ENCODE measurements at regions not wholly inside any gene's neighbourhood (a gene's known extent, or its start where the extent isn't known, plus 50 kb on each side); places are given as distances from the start of the nearest gene placed in this dataset.

DNA sequence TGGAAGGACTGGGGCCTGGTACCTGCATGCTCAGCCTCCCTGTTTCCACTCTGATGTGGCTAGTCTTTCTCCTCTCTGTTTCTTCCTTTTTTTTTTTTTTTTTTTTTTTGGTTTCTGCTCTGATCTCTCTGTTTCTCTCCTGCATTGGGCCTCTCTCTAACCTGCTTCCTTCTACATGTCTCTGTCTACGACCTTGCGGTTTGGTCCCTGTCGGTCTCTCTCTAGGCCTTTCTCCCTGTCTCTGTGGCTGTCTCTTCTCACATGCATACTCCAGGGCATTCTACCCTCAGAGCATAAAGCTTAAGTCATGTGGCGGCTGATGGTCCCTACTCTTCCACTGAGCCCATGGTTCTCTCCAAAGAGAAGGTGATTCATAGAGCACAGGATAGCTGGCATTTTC is 1096.6 kb downstream of the BCL11B start:
- H3K4me3 ChIP-seq (ENCODE audit: low read depth, low read length), result no peak overlapping the region
- POLR2A ChIA-PET, result no interaction called here
- CTCF ChIA-PET, result no interaction called here
- DNase-seq (ENCODE audit: low read depth, low spot score), result no peak
- TF ChIP-seq, protein P1, sequence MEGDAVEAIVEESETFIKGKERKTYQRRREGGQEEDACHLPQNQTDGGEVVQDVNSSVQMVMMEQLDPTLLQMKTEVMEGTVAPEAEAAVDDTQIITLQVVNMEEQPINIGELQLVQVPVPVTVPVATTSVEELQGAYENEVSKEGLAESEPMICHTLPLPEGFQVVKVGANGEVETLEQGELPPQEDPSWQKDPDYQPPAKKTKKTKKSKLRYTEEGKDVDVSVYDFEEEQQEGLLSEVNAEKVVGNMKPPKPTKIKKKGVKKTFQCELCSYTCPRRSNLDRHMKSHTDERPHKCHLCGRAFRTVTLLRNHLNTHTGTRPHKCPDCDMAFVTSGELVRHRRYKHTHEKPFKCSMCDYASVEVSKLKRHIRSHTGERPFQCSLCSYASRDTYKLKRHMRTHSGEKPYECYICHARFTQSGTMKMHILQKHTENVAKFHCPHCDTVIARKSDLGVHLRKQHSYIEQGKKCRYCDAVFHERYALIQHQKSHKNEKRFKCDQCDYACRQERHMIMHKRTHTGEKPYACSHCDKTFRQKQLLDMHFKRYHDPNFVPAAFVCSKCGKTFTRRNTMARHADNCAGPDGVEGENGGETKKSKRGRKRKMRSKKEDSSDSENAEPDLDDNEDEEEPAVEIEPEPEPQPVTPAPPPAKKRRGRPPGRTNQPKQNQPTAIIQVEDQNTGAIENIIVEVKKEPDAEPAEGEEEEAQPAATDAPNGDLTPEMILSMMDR (IDR thresholded peaks at IDR 0.05; ENCODE audit: insufficient read depth, low read length, missing control alignments), result no peak

- ChIA-PET CTCF (no interaction called here), POLR2A (no interaction called here)
Observed at GRCh38 chr14:98175881-98176280, 1096.1 kb downstream of the BCL11B start.

GRCh38 chr14:98176892-98177291 is 1095.1 kb downstream of the BCL11B start:
- TF ChIP-seq, protein P1 (IDR thresholded peaks at IDR 0.05; ENCODE audit: insufficient read depth, low read length, missing control alignments), result no peak
- CTCF ChIA-PET, result no interaction called here
- POLR2A ChIA-PET, result no interaction called here
- DNase-seq (ENCODE audit: low read depth, low spot score), result no peak
- no peak overlapping the region for H3K4me3 ChIP-seq (ENCODE audit: low read depth, low read length)

More at GRCh38 chr14:98175881-98176280, 1096.1 kb downstream of the BCL11B start:
- TF ChIP-seq, protein P1 (IDR thresholded peaks at IDR 0.05; ENCODE audit: insufficient read depth, low read length, missing control alignments), result no peak
- DNase-seq (ENCODE audit: low read depth, low spot score), result no peak
- H3K4me3 ChIP-seq (ENCODE audit: low read depth, low read length), result no peak overlapping the region

GRCh38 chr14:98177551-98177950 is 1094.4 kb downstream of the BCL11B start:
- CTCF ChIA-PET, result no interaction called here
- TF ChIP-seq, protein P1 (IDR thresholded peaks at IDR 0.05; ENCODE audit: insufficient read depth, low read length, missing control alignments), result no peak
- H3K4me3 ChIP-seq (ENCODE audit: low read depth, low read length), result no peak overlapping the region
- no peak for DNase-seq (ENCODE audit: low read depth, low spot score)
- POLR2A ChIA-PET, result no interaction called here

DNA sequence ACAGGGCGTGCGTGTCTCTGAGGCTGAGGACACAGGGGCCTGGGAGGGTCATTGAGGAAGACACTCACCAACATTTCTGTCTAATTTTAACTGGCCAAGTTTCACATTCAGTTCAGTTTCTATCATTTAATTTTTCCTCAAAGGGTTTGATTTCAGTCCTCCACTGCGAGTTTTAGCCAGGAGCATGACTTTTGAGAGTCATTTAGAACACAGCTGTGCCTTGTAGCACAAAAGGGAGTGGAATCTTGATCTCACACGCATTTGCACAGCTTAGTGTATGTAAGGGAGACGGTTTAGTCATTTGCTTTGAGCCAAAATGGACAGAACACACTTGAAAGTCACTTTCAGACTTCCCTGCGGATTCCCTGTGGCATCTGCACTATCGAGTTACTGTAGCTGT is 1090.8 kb downstream of the BCL11B start:
- ChIA-PET POLR2A (no interaction called here), CTCF (no interaction called here)
- TF ChIP-seq, protein P1 (IDR thresholded peaks at IDR 0.05; ENCODE audit: insufficient read depth, low read length, missing control alignments), result no peak
- no peak for DNase-seq (ENCODE audit: low read depth, low spot score)
- H3K4me3 ChIP-seq (ENCODE audit: low read depth, low read length), result no peak overlapping the region

GRCh38 chr14:98181768-98182167 is 1090.2 kb downstream of the BCL11B start:
- ChIA-PET POLR2A (no interaction called here), CTCF (no interaction called here)
- DNase-seq (ENCODE audit: low read depth, low spot score), result no peak
- no peak overlapping the region for H3K4me3 ChIP-seq (ENCODE audit: low read depth, low read length)
- TF ChIP-seq, protein P1 (IDR thresholded peaks at IDR 0.05; ENCODE audit: insufficient read depth, low read length, missing control alignments), result no peak

All from AG04449 (cell line).